Vagina (tissue), 2 donors: ENCODE measurements at regions not wholly inside any gene's neighbourhood (a gene's known extent, or its start where the extent isn't known, plus 50 kb on each side); places are given as distances from the start of the nearest gene placed in this dataset.

ENCODE experiments used
- DNase-seq, 2 donors: peaks; one replicate each; pipeline ENCODE4 v3.0.0-alpha.2; 2017; ENCODE audit errors: extremely low spot score in 2 of 2
- H3K27ac ChIP-seq: fragments of 200-600 bp; sonication (generic); one replicate; pipeline ENCODE4 v1.5.1; 2019
- H3K27me3 ChIP-seq: fragments of 200-600 bp; sonication (generic); one replicate; pipeline ENCODE4 v1.5.1; 2019
- H3K36me3 ChIP-seq, 2 donors: fragments of 200-600 bp; sonication (generic); one replicate each; pipeline ENCODE4 v1.5.1; 2017 to 2019
- H3K4me1 ChIP-seq: fragments of 200-600 bp; sonication (generic); one replicate; pipeline ENCODE4 v1.5.1; 2019
- H3K4me3 ChIP-seq, 2 donors: fragments of 200-600 bp; sonication (generic); 1 replicate in 1 of 2; 2 replicates in 1 of 2; pipeline ENCODE4 v1.5.1; 2016 to 2019
- H3K9me3 ChIP-seq: fragments of 200-600 bp; sonication (generic); one replicate; pipeline ENCODE4 v1.5.1; 2019
- POLR2A ChIP-seq, 2 donors: fragments of 450-650 bp; IDR thresholded peaks; one replicate each; pipeline ENCODE4 v1.6.1; 2017; ENCODE audit warnings: antibody characterized with exemption in 2 of 2, mild to moderate bottlenecking in 2 of 2, moderate library complexity in 2 of 2
- POLR2AphosphoS5 ChIP-seq, 2 donors: sonication (generic); formaldehyde crosslinking; IDR thresholded peaks; one replicate each; pipeline ENCODE4 v1.9.0; 2017; ENCODE audit warnings: antibody characterized with exemption in 2 of 2, mild to moderate bottlenecking in 2 of 2, low read depth in 1 of 2; ENCODE audit not compliant: insufficient read depth in 1 of 2
- intact Hi-C: fragments of 100-400 bp; cut with DNase I; formaldehyde crosslinking; loops from one replicate; pipeline ENCODE4 v1.15.1; 2023
- TF ChIP-seq, protein P1 (sequence below), 3 experiments: fragments of 450-650 bp in 2 of 3; fragments of 200-600 bp in 1 of 3; sonication (generic) in 1 of 3; IDR thresholded peaks; one replicate each; pipeline ENCODE4 v1.5.1; 2017 to 2019; ENCODE audit warnings: antibody characterized with exemption in 3 of 3, mild to moderate bottlenecking in 2 of 3, moderate library complexity in 2 of 3

DNA sequence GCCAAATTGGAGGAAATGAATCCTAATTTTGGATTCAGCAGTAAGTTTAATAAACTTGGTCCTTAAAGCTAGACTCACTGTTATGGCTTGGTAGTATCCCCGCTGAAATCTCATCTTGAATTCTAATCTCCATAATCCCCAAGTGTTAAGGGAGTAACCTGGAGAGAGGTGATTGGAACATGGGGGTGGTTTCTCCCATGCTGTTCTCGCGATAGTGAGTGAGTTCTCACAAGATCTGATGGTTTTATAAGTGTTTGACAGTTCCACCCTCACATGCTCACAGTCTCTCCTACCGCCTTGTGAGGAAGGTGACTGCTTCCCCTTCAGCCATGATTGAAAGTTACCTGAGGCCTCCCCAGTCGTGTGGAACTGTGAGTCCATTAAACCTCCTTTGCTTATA lies 824.5 kb upstream of the WWC1 start:
- DNase-seq = no peak
- TF ChIP-seq POLR2A (IDR thresholded peaks at IDR 0.05) = no peak
- TF ChIP-seq POLR2AphosphoS5 (IDR thresholded peaks at IDR 0.05; ENCODE audit: insufficient read depth in 1 of 2, low read depth in 1 of 2) = no peak
- TF ChIP-seq, protein P1, sequence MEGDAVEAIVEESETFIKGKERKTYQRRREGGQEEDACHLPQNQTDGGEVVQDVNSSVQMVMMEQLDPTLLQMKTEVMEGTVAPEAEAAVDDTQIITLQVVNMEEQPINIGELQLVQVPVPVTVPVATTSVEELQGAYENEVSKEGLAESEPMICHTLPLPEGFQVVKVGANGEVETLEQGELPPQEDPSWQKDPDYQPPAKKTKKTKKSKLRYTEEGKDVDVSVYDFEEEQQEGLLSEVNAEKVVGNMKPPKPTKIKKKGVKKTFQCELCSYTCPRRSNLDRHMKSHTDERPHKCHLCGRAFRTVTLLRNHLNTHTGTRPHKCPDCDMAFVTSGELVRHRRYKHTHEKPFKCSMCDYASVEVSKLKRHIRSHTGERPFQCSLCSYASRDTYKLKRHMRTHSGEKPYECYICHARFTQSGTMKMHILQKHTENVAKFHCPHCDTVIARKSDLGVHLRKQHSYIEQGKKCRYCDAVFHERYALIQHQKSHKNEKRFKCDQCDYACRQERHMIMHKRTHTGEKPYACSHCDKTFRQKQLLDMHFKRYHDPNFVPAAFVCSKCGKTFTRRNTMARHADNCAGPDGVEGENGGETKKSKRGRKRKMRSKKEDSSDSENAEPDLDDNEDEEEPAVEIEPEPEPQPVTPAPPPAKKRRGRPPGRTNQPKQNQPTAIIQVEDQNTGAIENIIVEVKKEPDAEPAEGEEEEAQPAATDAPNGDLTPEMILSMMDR (IDR thresholded peaks at IDR 0.05) = no peak
- no peaks in the 10 kb centered on the region for H3K9me3 ChIP-seq
- H3K27ac ChIP-seq = no peak overlapping the region
- intact Hi-C loops = no loop called here
- H3K4me3 ChIP-seq = no peak overlapping the region
- no peaks in the 10 kb centered on the region for H3K27me3 ChIP-seq
- H3K36me3 ChIP-seq = no peaks in the 10 kb centered on the region
- H3K4me1 ChIP-seq = peaks cover 3% of the 10 kb centered on the region

- TF ChIP-seq POLR2A (IDR thresholded peaks at IDR 0.05) = no peak
- TF ChIP-seq, protein P1 (IDR thresholded peaks at IDR 0.05) = no peak
Measured at GRCh38 chr5:167472566-167473108, 818.8 kb upstream of the WWC1 start.

GRCh38 chr5:167478188-167478587 lies 813.3 kb upstream of the WWC1 start:
- no peak for DNase-seq
- Histone ChIP-seq H3K9me3 (no peaks in the 10 kb centered on the region), H3K27ac (no peak overlapping the region), H3K4me3 (no peak overlapping the region), H3K4me1 (no peaks in the 10 kb centered on the region), H3K27me3 (no peaks in the 10 kb centered on the region), H3K36me3 (no peaks in the 10 kb centered on the region)
- TF ChIP-seq POLR2AphosphoS5 (IDR thresholded peaks at IDR 0.05; ENCODE audit: insufficient read depth in 1 of 2, low read depth in 1 of 2) (no peak), POLR2A (IDR thresholded peaks at IDR 0.05) (no peak)
- TF ChIP-seq, protein P1 (IDR thresholded peaks at IDR 0.05) = no peak
- intact Hi-C loops = no loop called here

More at GRCh38 chr5:167472566-167473108, 818.8 kb upstream of the WWC1 start:
- intact Hi-C loops = no loop called here
- Histone ChIP-seq H3K9me3 (no peaks in the 10 kb centered on the region), H3K36me3 (no peaks in the 10 kb centered on the region), H3K4me1 (peaks cover 10% of the 10 kb centered on the region), H3K27ac (no peak overlapping the region), H3K27me3 (no peaks in the 10 kb centered on the region), H3K4me3 (no peak overlapping the region)
- no peak for DNase-seq

DNA sequence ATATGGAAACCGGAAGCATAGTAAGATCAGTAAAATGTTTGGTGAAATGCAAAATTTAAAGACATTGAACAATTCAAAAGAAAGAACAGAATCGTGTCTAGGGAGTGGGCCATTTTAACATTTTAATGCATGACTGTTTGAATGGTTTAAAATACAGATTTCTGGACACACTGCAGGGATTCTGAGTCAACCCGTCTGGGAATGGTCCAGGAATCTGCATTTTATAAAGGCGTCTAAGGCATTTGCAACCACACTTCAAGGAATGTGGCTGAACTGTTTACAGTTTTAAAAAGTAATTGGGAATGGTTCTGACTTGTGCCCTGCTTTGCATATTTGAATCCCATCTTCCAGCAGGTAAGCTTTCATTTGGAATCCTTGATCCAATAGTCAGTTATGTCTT lies 811.7 kb upstream of the WWC1 start:
- H3K27ac ChIP-seq = no peak overlapping the region
- no peaks in the 10 kb centered on the region for H3K27me3 ChIP-seq
- no peak for DNase-seq
- H3K9me3 ChIP-seq = no peaks in the 10 kb centered on the region
- H3K36me3 ChIP-seq = no peaks in the 10 kb centered on the region
- H3K4me1 ChIP-seq = no peaks in the 10 kb centered on the region
- intact Hi-C loops = no loop called here
- TF ChIP-seq POLR2AphosphoS5 (IDR thresholded peaks at IDR 0.05; ENCODE audit: insufficient read depth in 1 of 2, low read depth in 1 of 2) = no peak
- no peak overlapping the region for H3K4me3 ChIP-seq

- TF ChIP-seq POLR2A (IDR thresholded peaks at IDR 0.05) (no peak), POLR2AphosphoS5 (IDR thresholded peaks at IDR 0.05; ENCODE audit: insufficient read depth in 1 of 2, low read depth in 1 of 2) (no peak)
- TF ChIP-seq, protein P1 (IDR thresholded peaks at IDR 0.05) = no peak
- DNase-seq = no peak
- intact Hi-C loops = no loop called here
Measured at GRCh38 chr5:167481345-167481744, 810.1 kb upstream of the WWC1 start.

More at GRCh38 chr5:167481345-167481744, 810.1 kb upstream of the WWC1 start:
- Histone ChIP-seq H3K36me3 (no peaks in the 10 kb centered on the region), H3K27me3 (no peaks in the 10 kb centered on the region), H3K27ac (no peak overlapping the region), H3K9me3 (no peaks in the 10 kb centered on the region), H3K4me3 (no peak overlapping the region), H3K4me1 (no peaks in the 10 kb centered on the region)
